ENCODE measurements at regions not wholly inside any gene's neighbourhood (a gene's known extent, or its start where the extent isn't known, plus 50 kb on each side); places are given as distances from the start of the nearest gene placed in this dataset.

DNA sequence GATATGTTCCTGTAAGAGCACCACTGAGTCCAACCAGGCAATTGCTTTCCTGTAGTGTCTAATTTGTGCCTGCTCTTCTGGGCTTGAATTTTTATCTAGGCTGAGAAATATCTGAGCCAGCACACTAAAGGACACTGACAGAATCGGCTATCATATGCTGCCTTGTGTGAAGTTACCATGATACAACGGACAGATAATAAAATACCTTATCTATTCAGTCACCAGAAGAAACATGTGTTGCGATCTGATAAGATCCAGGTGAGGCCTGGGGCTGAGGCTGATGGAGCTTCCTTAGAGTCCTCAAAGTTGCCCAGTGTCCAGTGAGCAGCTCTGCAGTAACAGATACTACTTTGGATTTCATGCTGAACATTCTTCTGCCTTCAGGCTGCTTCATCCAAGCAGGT, 111.8 kb downstream of the ZNF518B start:
- H3K36me3 Mint-ChIP-seq (ENCODE audit: low read depth): no peaks in the 10 kb centered on the region
- H3K4me3 Mint-ChIP-seq: no peak overlapping the region
- no peak overlapping the region for H3K27ac Mint-ChIP-seq
- peaks cover 4% of the 10 kb centered on the region for H3K4me1 Mint-ChIP-seq
- no peaks in the 10 kb centered on the region for H3K9me3 Mint-ChIP-seq
- TF ChIP-seq, protein P1, sequence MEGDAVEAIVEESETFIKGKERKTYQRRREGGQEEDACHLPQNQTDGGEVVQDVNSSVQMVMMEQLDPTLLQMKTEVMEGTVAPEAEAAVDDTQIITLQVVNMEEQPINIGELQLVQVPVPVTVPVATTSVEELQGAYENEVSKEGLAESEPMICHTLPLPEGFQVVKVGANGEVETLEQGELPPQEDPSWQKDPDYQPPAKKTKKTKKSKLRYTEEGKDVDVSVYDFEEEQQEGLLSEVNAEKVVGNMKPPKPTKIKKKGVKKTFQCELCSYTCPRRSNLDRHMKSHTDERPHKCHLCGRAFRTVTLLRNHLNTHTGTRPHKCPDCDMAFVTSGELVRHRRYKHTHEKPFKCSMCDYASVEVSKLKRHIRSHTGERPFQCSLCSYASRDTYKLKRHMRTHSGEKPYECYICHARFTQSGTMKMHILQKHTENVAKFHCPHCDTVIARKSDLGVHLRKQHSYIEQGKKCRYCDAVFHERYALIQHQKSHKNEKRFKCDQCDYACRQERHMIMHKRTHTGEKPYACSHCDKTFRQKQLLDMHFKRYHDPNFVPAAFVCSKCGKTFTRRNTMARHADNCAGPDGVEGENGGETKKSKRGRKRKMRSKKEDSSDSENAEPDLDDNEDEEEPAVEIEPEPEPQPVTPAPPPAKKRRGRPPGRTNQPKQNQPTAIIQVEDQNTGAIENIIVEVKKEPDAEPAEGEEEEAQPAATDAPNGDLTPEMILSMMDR (IDR thresholded peaks at IDR 0.05; ENCODE audit: unreplicated experiment in 3 of 3): no peak
- peaks cover 6% of the 10 kb centered on the region for H3K27me3 Mint-ChIP-seq (ENCODE audit: low read depth)

DNA sequence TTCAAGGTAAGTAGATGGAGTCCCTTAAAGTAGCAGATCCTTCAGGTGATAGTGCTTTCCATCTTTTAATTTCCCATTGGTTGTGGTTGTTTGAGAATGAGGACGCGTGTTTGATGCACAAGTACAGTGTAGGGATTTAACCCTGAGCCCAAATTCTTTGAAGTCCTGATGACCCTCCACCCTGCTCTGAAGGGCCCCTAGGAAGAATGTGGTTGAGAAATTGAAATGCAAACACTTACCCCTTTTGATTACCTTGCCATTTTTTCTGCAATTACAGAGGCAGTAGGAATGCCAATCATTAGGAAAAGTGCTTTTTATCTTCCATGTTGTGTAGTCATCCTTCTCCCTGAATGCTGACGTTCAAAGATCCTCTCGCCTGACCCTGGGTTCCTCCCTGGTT, 112.4 kb downstream of the ZNF518B start:
- no peak overlapping the region for H3K4me3 Mint-ChIP-seq
- no peaks in the 10 kb centered on the region for H3K36me3 Mint-ChIP-seq (ENCODE audit: low read depth)

DNA sequence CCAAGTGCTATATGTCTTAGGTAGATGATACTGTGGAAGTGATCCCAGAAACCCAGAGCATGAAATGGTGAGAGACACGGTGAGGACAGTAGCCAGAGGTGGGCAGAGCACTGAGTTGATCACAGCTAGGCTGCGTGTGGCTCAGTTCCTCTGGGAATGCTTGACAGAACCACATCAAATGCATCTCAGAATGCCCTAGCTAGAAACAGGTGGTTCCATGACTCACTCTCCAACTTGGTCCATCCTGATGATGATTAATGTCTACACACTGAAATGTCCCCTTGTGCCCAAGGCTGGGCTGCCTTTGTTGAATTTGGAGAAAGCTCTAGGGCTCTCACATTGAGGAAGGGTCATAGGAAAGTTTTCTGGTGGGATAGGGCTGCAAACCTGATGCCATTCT, 113.6 kb downstream of the ZNF518B start:
- peaks cover 6% of the 10 kb centered on the region for H3K27me3 Mint-ChIP-seq (ENCODE audit: low read depth)
- no peaks in the 10 kb centered on the region for H3K9me3 Mint-ChIP-seq
- peaks cover 4% of the 10 kb centered on the region for H3K4me1 Mint-ChIP-seq
- H3K4me3 Mint-ChIP-seq: no peak overlapping the region
- TF ChIP-seq, protein P1 (IDR thresholded peaks at IDR 0.05; ENCODE audit: unreplicated experiment in 3 of 3): no peak
- no peak overlapping the region for H3K27ac Mint-ChIP-seq
- no peaks in the 10 kb centered on the region for H3K36me3 Mint-ChIP-seq (ENCODE audit: low read depth)

More for the DNA sequence above, 112.4 kb downstream of the ZNF518B start:
- no peak overlapping the region for H3K27ac Mint-ChIP-seq
- TF ChIP-seq, protein P1 (IDR thresholded peaks at IDR 0.05; ENCODE audit: unreplicated experiment in 3 of 3): no peak
- peaks cover 4% of the 10 kb centered on the region for H3K4me1 Mint-ChIP-seq
- peaks cover 6% of the 10 kb centered on the region for H3K27me3 Mint-ChIP-seq (ENCODE audit: low read depth)
- H3K9me3 Mint-ChIP-seq: no peaks in the 10 kb centered on the region

DNA sequence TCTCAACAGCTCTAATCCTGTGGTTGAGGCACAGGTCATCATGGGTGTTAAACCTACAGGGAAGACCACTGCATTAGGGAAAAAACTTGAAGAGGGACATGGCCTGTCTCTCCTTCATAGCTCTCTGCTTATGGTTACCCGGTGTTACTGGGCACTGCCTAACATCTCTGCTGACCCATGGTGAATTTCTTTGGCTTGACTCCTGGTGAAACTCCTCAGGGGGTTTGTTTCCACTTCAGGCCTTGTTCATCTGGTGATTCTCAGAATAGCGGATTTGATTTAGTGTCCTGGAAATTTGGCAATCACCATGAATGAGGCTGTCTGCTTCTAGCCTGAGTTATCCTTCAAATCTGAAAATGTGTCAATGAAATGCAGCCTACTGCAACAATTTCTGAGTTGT, 114.4 kb downstream of the ZNF518B start:
- Mint-ChIP-seq H3K4me3 (no peak overlapping the region), H3K27me3 (ENCODE audit: low read depth) (peaks cover 6% of the 10 kb centered on the region), H3K9me3 (peaks cover under 1% of the 10 kb centered on the region), H3K27ac (no peak overlapping the region), H3K36me3 (ENCODE audit: low read depth) (no peaks in the 10 kb centered on the region), H3K4me1 (peaks cover 4% of the 10 kb centered on the region)
- TF ChIP-seq, protein P1 (IDR thresholded peaks at IDR 0.05; ENCODE audit: unreplicated experiment in 3 of 3): no peak

DNA sequence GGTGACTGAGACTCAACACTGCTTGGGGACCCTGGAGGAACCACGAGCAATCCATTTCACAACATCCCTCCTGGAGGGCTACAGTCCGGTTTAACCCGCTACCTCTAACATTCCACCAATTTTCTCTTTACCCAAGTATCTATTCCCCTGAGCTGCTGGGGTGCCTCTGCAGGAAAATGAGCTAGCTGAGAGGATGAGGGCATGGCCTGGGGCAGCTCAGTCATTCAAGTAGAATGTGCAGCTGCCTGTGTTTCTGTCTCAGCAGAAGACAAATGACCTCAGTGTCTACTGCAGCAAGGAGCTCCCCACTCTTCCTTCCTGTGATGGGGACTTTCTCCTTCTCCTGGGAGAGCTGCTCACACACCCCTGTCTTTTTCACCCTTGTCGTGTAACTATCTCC, 120.8 kb downstream of the ZNF518B start:
- Mint-ChIP-seq H3K4me3 (no peak overlapping the region), H3K9me3 (peaks cover 6% of the 10 kb centered on the region), H3K36me3 (ENCODE audit: low read depth) (no peaks in the 10 kb centered on the region), H3K27me3 (ENCODE audit: low read depth) (peaks cover 6% of the 10 kb centered on the region), H3K4me1 (no peaks in the 10 kb centered on the region), H3K27ac (no peak overlapping the region)
- TF ChIP-seq, protein P1 (IDR thresholded peaks at IDR 0.05; ENCODE audit: unreplicated experiment in 3 of 3): no peak

DNA sequence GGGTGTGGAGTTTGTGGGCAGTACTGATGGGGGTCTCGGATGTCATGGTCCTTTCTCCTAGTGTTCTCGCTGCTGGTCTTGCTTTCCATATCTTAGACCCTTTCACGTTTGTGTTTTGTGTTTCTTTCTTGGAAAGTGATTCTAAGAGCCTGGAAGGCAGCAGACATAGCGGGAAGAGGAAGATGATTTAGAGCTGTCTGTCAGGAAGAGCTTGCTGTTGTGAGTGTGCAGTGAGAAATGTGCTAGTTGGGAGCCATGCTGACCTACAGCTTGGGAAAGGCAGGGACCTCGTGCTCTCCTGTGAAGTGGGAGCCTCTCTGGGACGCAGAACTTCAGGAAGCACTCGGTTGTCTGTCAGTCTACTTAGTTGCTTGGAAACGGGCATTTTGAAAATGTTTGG, 122.2 kb downstream of the ZNF518B start:
- TF ChIP-seq, protein P1 (IDR thresholded peaks at IDR 0.05; ENCODE audit: unreplicated experiment in 3 of 3): no peak

More for the DNA sequence above, 122.2 kb downstream of the ZNF518B start:
- Mint-ChIP-seq H3K4me1 (no peaks in the 10 kb centered on the region), H3K9me3 (peaks cover 6% of the 10 kb centered on the region), H3K27me3 (ENCODE audit: low read depth) (peaks cover 6% of the 10 kb centered on the region), H3K4me3 (no peak overlapping the region), H3K27ac (no peak overlapping the region), H3K36me3 (ENCODE audit: low read depth) (no peaks in the 10 kb centered on the region)
